ENCODE measurements at regions not wholly inside any gene's neighbourhood (a gene's known extent, or its start where the extent isn't known, plus 50 kb on each side); places are given as distances from the start of the nearest gene placed in this dataset.

GRCh38 chr13:81610644-81611043 lies 1269.7 kb upstream of the SPRY2 start:
- 55% methylated on average over 1 of the region's 1 CpG for WGBS
- Histone ChIP-seq H3K4me1 (ENCODE audit: control insufficient read depth in 4 of 4, insufficient read depth in 4 of 4, low read length in 3 of 4) (no peaks in the 10 kb centered on the region), H3K36me3 (ENCODE audit: control insufficient read depth in 4 of 4, insufficient read depth in 3 of 4, low read depth in 1 of 4, low read length in 3 of 4) (no peaks in the 10 kb centered on the region), H3K9me3 (ENCODE audit: control insufficient read depth in 4 of 4, low read length in 3 of 4) (no peaks in the 10 kb centered on the region), H3K4me3 (ENCODE audit: low read depth in 1 of 3, low read length in 3 of 3) (no peak overlapping the region), H3K9ac (ENCODE audit: low read depth in 1 of 2, low read length in 2 of 2) (no peak overlapping the region), H3K27me3 (ENCODE audit: control insufficient read depth in 4 of 4, insufficient read depth in 4 of 4, low read length in 3 of 4) (no peaks in the 10 kb centered on the region), H3K27ac (ENCODE audit: low read depth in 1 of 2, low read length in 2 of 2) (no peak overlapping the region)
- DNase-seq (ENCODE audit: low spot score), result no peak
- TF ChIP-seq YY1 (IDR thresholded peaks at IDR 0.05) (no peak), REST (IDR thresholded peaks at IDR 0.05) (no peak), RAD21 (IDR thresholded peaks at IDR 0.05) (no peak), HNF4A (conservative IDR thresholded peaks at IDR 0.05) (no peak), FOXA2 (IDR thresholded peaks at IDR 0.05) (no peak), EGR1 (IDR thresholded peaks at IDR 0.05; ENCODE audit: low read depth in 2 of 2) (no peak), ATF3 (IDR thresholded peaks at IDR 0.05) (no peak), HNF4G (IDR thresholded peaks at IDR 0.05) (no peak), GABPA (IDR thresholded peaks at IDR 0.05 in 1 of 2, conservative IDR thresholded peaks at IDR 0.05 in 1 of 2) (no peak), NR2F2 (IDR thresholded peaks at IDR 0.05) (no peak), MAX (IDR thresholded peaks at IDR 0.05) (no peak), ZBTB33 (IDR thresholded peaks at IDR 0.05) (no peak), JUND (IDR thresholded peaks at IDR 0.05) (no peak)

GRCh38 chr13:81609335-81609734 lies 1268.4 kb upstream of the SPRY2 start:
- H3K36me3 ChIP-seq (ENCODE audit: control insufficient read depth in 4 of 4, insufficient read depth in 3 of 4, low read depth in 1 of 4, low read length in 3 of 4), result no peaks in the 10 kb centered on the region
- no peaks in the 10 kb centered on the region for H3K9me3 ChIP-seq (ENCODE audit: control insufficient read depth in 4 of 4, low read length in 3 of 4)
- H3K4me3 ChIP-seq (ENCODE audit: low read depth in 1 of 3, low read length in 3 of 3), result no peak overlapping the region
- DNase-seq (ENCODE audit: low spot score), result no peak
- no peaks in the 10 kb centered on the region for H3K27me3 ChIP-seq (ENCODE audit: control insufficient read depth in 4 of 4, insufficient read depth in 4 of 4, low read length in 3 of 4)
- H3K27ac ChIP-seq (ENCODE audit: low read depth in 1 of 2, low read length in 2 of 2), result no peak overlapping the region
- no peaks in the 10 kb centered on the region for H3K4me1 ChIP-seq (ENCODE audit: control insufficient read depth in 4 of 4, insufficient read depth in 4 of 4, low read length in 3 of 4)
- no peak for TF ChIP-seq EGR1 (IDR thresholded peaks at IDR 0.05; ENCODE audit: low read depth in 2 of 2)
- TF ChIP-seq RXRA (IDR thresholded peaks at IDR 0.05), result no peak
- TF ChIP-seq MAX (IDR thresholded peaks at IDR 0.05), result no peak
- no peak for TF ChIP-seq CTCF (IDR thresholded peaks at IDR 0.05; ENCODE audit: low read depth, low read length, missing input control)
- no peak for TF ChIP-seq REST (IDR thresholded peaks at IDR 0.05)
- TF ChIP-seq RAD21 (IDR thresholded peaks at IDR 0.05), result no peak
- TF ChIP-seq NR2F2 (IDR thresholded peaks at IDR 0.05), result no peak
- no peak for TF ChIP-seq HNF4G (IDR thresholded peaks at IDR 0.05)
- no peak for TF ChIP-seq FOXA1 (IDR thresholded peaks at IDR 0.05)
- no peak for TF ChIP-seq HNF4A (conservative IDR thresholded peaks at IDR 0.05)
- no peak for TF ChIP-seq ZBTB33 (IDR thresholded peaks at IDR 0.05)
- WGBS, result 80% methylated on average over 2 of the region's 2 CpGs
- no peak overlapping the region for H3K9ac ChIP-seq (ENCODE audit: low read depth in 1 of 2, low read length in 2 of 2)
